OCI-LY1 (cell line): ENCODE measurements at regions not wholly inside any gene's neighbourhood (a gene's known extent, or its start where the extent isn't known, plus 50 kb on each side); places are given as distances from the start of the nearest gene placed in this dataset.

Experiments used
- H2AFZ ChIP-seq: fragments of 200-600 bp; sonication (generic), shearing (Covaris generic); 2 replicates; pipeline ENCODE4 v1.6.0; 2014; ENCODE audit warnings: antibody characterized with exemption, mild to moderate bottlenecking, low read length
- H3F3A ChIP-seq: fragments of 200-600 bp; sonication (generic), shearing (Covaris generic); 2 replicates; pipeline ENCODE4 v1.6.0; 2014; ENCODE audit warnings: mild to moderate bottlenecking, antibody characterized with exemption, low read length, moderate library complexity; ENCODE audit not compliant: insufficient read depth
- H3K27ac ChIP-seq: fragments of 200-600 bp; sonication (generic); 2 replicates; pipeline ENCODE4 v1.5.1; 2014; ENCODE audit warnings: low read length, mixed run types, mild to moderate bottlenecking, low read depth; ENCODE audit not compliant: poor library complexity, severe bottlenecking
- H3K27me3 ChIP-seq: fragments of 200-600 bp; sonication (generic); 2 replicates; pipeline ENCODE4 v1.6.0; 2014; ENCODE audit warnings: antibody characterized with exemption, mild to moderate bottlenecking, low read length, moderate library complexity; ENCODE audit not compliant: insufficient read depth
- H3K36me3 ChIP-seq: fragments of 200-600 bp; sonication (generic); 2 replicates; pipeline ENCODE4 v1.6.1; 2014; ENCODE audit warnings: mild to moderate bottlenecking, antibody characterized with exemption, low read length, moderate library complexity, mixed read lengths; ENCODE audit not compliant: insufficient read depth
- H3K4me1 ChIP-seq: fragments of 200-600 bp; sonication (generic); 2 replicates; pipeline ENCODE4 v1.5.1; 2014; ENCODE audit warnings: mild to moderate bottlenecking, low read length, moderate library complexity; ENCODE audit not compliant: insufficient read depth, severe bottlenecking
- H3K4me2 ChIP-seq: fragments of 200-600 bp; sonication (generic), shearing (Covaris generic); 2 replicates; pipeline ENCODE4 v1.6.1; 2014; ENCODE audit warnings: low read length
- H3K4me3 ChIP-seq: fragments of 200-600 bp; sonication (generic); 2 replicates; pipeline ENCODE4 v1.5.1; 2014; ENCODE audit warnings: low read length, low read depth, mild to moderate bottlenecking, mixed read lengths; ENCODE audit not compliant: poor library complexity, severe bottlenecking
- H3K79me2 ChIP-seq: fragments of 200-600 bp; shearing (Covaris generic); 2 replicates; pipeline ENCODE4 v1.6.1; 2016; ENCODE audit warnings: mixed run types, low read length, mixed read lengths; ENCODE audit not compliant: insufficient read depth
- H3K9ac ChIP-seq: fragments of 200-600 bp; sonication (generic), shearing (Covaris generic); 2 replicates; pipeline ENCODE4 v1.6.1; 2014; ENCODE audit warnings: mild to moderate bottlenecking, low read length, mixed read lengths
- H3K9me2 ChIP-seq: fragments of 200-600 bp; sonication (generic), shearing (Covaris generic); 2 replicates; pipeline ENCODE4 v1.6.1; 2014; ENCODE audit warnings: low read depth, mild to moderate bottlenecking, low read length, mixed read lengths
- H3K9me3 ChIP-seq: fragments of 200-600 bp; shearing (Covaris generic); 2 replicates; pipeline ENCODE4 v1.6.1; 2014; ENCODE audit warnings: low read length, mixed read lengths
- H4K20me1 ChIP-seq: fragments of 200-600 bp; sonication (generic), shearing (Covaris generic); 2 replicates; pipeline ENCODE4 v1.6.0; 2016; ENCODE audit warnings: mild to moderate bottlenecking, low read length; ENCODE audit not compliant: insufficient read depth
- EZH2 ChIP-seq: fragments of 200-600 bp; sonication (generic), shearing (Covaris generic); IDR thresholded peaks from 2 replicates; pipeline ENCODE4 v1.8.0; 2017; ENCODE audit warnings: borderline replicate concordance, mixed run types, mild to moderate bottlenecking, antibody characterized with exemption, low read length, moderate library complexity, mixed read lengths
- TF ChIP-seq, protein P1 (sequence below): fragments of 200-600 bp; sonication (generic), shearing (Covaris generic); IDR thresholded peaks from 2 replicates; pipeline ENCODE4 v1.5.1; 2017; ENCODE audit warnings: mild to moderate bottlenecking, antibody characterized with exemption, low read length, moderate library complexity, mixed read lengths

DNA sequence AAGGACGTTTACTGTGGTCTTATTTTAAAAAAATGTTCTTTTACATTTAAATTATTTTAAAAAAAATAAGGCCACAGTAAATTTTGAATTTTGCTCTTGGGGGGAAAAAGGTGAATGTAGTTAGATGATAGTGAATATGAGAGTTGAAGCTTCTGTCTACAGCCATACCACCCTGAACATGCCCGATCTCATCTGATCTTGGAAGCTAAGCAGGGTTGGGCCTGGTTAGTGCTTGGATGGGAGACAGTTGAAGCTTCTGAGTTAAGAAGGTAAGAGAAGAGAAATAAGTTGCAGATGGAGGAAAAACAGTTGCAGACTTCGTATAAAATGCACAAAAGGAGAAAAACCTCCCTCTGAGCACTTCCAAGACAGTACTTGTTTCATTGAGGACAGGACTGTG lies 115.6 kb upstream of the NR3C2 start:
- Histone ChIP-seq H4K20me1 (no peaks in the 10 kb centered on the region), H2AFZ (no peak overlapping the region)
- TF ChIP-seq EZH2, result no peak
- TF ChIP-seq, protein P1, sequence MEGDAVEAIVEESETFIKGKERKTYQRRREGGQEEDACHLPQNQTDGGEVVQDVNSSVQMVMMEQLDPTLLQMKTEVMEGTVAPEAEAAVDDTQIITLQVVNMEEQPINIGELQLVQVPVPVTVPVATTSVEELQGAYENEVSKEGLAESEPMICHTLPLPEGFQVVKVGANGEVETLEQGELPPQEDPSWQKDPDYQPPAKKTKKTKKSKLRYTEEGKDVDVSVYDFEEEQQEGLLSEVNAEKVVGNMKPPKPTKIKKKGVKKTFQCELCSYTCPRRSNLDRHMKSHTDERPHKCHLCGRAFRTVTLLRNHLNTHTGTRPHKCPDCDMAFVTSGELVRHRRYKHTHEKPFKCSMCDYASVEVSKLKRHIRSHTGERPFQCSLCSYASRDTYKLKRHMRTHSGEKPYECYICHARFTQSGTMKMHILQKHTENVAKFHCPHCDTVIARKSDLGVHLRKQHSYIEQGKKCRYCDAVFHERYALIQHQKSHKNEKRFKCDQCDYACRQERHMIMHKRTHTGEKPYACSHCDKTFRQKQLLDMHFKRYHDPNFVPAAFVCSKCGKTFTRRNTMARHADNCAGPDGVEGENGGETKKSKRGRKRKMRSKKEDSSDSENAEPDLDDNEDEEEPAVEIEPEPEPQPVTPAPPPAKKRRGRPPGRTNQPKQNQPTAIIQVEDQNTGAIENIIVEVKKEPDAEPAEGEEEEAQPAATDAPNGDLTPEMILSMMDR, result no peak

GRCh38 chr4:148550788-148551187 lies 108.6 kb upstream of the NR3C2 start:
- Histone ChIP-seq H3K36me3 (no peaks in the 10 kb centered on the region), H3K9me3 (no peaks in the 10 kb centered on the region), H2AFZ (no peak overlapping the region), H3K27ac (no peak overlapping the region), H3K79me2 (no peaks in the 10 kb centered on the region), H3K9me2 (no peaks in the 10 kb centered on the region), H3K27me3 (no peaks in the 10 kb centered on the region), H3K4me1 (no peaks in the 10 kb centered on the region), H3K4me3 (no peak overlapping the region), H4K20me1 (no peaks in the 10 kb centered on the region), H3K4me2 (no peak overlapping the region), H3K9ac (no peak overlapping the region), H3F3A (no peaks in the 10 kb centered on the region)
- TF ChIP-seq, protein P1, result no peak
- no peak for TF ChIP-seq EZH2

More for the DNA sequence above, 115.6 kb upstream of the NR3C2 start:
- no peaks in the 10 kb centered on the region for H3K79me2 ChIP-seq
- no peak overlapping the region for H3K4me2 ChIP-seq
- no peaks in the 10 kb centered on the region for H3K9me3 ChIP-seq
- no peaks in the 10 kb centered on the region for H3K27me3 ChIP-seq
- H3K9ac ChIP-seq, result no peak overlapping the region
- H3K4me3 ChIP-seq, result no peak overlapping the region
- H3F3A ChIP-seq, result no peaks in the 10 kb centered on the region
- H3K9me2 ChIP-seq, result no peaks in the 10 kb centered on the region
- H3K27ac ChIP-seq, result no peak overlapping the region
- no peaks in the 10 kb centered on the region for H3K4me1 ChIP-seq
- no peaks in the 10 kb centered on the region for H3K36me3 ChIP-seq

DNA sequence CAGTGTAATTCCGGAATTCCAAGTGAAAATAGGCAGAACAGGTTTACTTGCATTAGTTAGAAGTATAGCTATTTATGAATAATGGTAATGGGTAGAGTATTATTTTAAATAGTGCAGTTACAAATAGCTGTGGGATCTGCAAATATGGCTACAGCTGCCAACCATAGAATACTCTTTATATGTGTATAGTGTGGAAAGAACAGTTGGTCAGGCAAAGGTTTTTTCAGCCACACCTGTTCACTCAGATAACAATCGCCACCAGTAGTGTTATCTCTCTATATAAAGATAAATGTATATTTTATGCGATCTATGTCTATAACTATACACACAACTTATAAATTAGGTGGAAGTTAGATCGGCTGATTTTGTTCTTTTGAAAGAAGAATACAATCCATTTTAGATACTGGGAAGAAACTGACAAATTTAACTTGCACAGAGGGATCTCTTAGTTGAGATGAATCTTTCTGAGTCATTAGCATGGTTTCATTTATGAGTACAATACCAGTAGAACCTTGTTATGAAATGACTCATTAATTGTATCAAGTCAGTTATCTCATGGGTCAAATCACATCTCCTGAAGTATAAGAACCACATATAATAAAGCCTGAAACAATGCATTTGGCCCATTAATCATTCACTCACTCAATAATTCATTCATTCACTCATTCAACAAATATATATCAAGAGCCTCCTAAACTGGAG lies 100.9 kb upstream of the NR3C2 start:
- no peaks in the 10 kb centered on the region for H3K4me1 ChIP-seq
- no peaks in the 10 kb centered on the region for H3K9me2 ChIP-seq
- H3K9ac ChIP-seq, result no peak overlapping the region
- H3K27me3 ChIP-seq, result no peaks in the 10 kb centered on the region
- H4K20me1 ChIP-seq, result no peaks in the 10 kb centered on the region
- H3K4me2 ChIP-seq, result no peak overlapping the region
- H3K27ac ChIP-seq, result no peak overlapping the region
- H3K79me2 ChIP-seq, result no peaks in the 10 kb centered on the region
- H2AFZ ChIP-seq, result no peak overlapping the region
- H3K36me3 ChIP-seq, result no peaks in the 10 kb centered on the region
- no peaks in the 10 kb centered on the region for H3K9me3 ChIP-seq
- no peak overlapping the region for H3K4me3 ChIP-seq
- TF ChIP-seq EZH2, result no peak
- TF ChIP-seq, protein P1, result no peak
- H3F3A ChIP-seq, result no peaks in the 10 kb centered on the region
